Neural progenitor cell (in vitro differentiated cells): ENCODE measurements at regions not wholly inside any gene's neighbourhood (a gene's known extent, or its start where the extent isn't known, plus 50 kb on each side); places are given as distances from the start of the nearest gene placed in this dataset.
"Not testable (repeated sequence)": the region's sequence is repeated elsewhere in the genome, so short reads cannot be mapped to it uniquely, and the experiment has no call there.

Experiments
- DNase-seq: peaks from one replicate; pipeline ENCODE4 v3.0.0-alpha.2; 2016; ENCODE audit warnings: low spot score
- H2AFZ ChIP-seq: fragments of 200-600 bp; sonication (generic); replicated peaks from 2 replicates; pipeline ENCODE4 v1.6.1; 2016; ENCODE audit warnings: antibody characterized with exemption
- H3F3A ChIP-seq: fragments of 200-600 bp; sonication (generic); 2 replicates; pipeline ENCODE4 v1.6.1; 2016; ENCODE audit warnings: antibody characterized with exemption, low read depth
- H3K27ac ChIP-seq: fragments of 200-600 bp; sonication (generic); 2 replicates; pipeline ENCODE4 v1.5.1; 2016; ENCODE audit warnings: mild to moderate bottlenecking
- H3K27me3 ChIP-seq: fragments of 200-600 bp; sonication (generic); 2 replicates; pipeline ENCODE4 v1.6.1; 2016; ENCODE audit warnings: mild to moderate bottlenecking, moderate library complexity
- H3K36me3 ChIP-seq: fragments of 200-600 bp; sonication (generic); 2 replicates; pipeline ENCODE4 v1.5.1; 2016
- H3K4me1 ChIP-seq: fragments of 200-600 bp; sonication (generic); 2 replicates; pipeline ENCODE4 v1.6.1; 2016; ENCODE audit warnings: mixed run types
- H3K4me2 ChIP-seq: fragments of 200-600 bp; sonication (generic); 2 replicates; pipeline ENCODE4 v1.6.1; 2016
- H3K4me3 ChIP-seq: fragments of 200-600 bp; sonication (generic); 2 replicates; pipeline ENCODE4 v1.5.1; 2016
- H3K79me2 ChIP-seq: fragments of 200-600 bp; sonication (generic); 2 replicates; pipeline ENCODE4 v1.6.1; 2016; ENCODE audit warnings: low read depth
- H3K9ac ChIP-seq: fragments of 200-600 bp; sonication (generic); 2 replicates; pipeline ENCODE4 v1.6.1; 2016
- H3K9me3 ChIP-seq: fragments of 200-600 bp; sonication (generic); 2 replicates; pipeline ENCODE4 v1.5.1; 2016; ENCODE audit warnings: low read depth
- H4K20me1 ChIP-seq: fragments of 200-600 bp; sonication (generic); 2 replicates; pipeline ENCODE4 v1.6.1; 2016; ENCODE audit warnings: low read depth
- H3K27ac Mint-ChIP-seq: 3 replicates; pipeline ENCODE4 v1.8.0; 2021; ENCODE audit warnings: mixed read lengths
- H3K27me3 Mint-ChIP-seq: 2 replicates; pipeline ENCODE4 v1.8.0; 2022; ENCODE audit warnings: low read depth, mild to moderate bottlenecking, inconsistent platforms, moderate library complexity, mixed read lengths; ENCODE audit not compliant: insufficient read depth
- H3K36me3 Mint-ChIP-seq: 3 replicates; pipeline ENCODE4 v1.8.0; 2021; ENCODE audit warnings: mixed read lengths
- H3K4me1 Mint-ChIP-seq: 3 replicates; pipeline ENCODE4 v1.8.0; 2021; ENCODE audit warnings: mixed read lengths
- H3K4me3 Mint-ChIP-seq: 3 replicates; pipeline ENCODE4 v1.8.0; 2021; ENCODE audit warnings: mild to moderate bottlenecking, moderate library complexity, mixed read lengths
- H3K9me3 Mint-ChIP-seq: 3 replicates; pipeline ENCODE4 v1.8.0; 2020; ENCODE audit warnings: mixed read lengths
- CTCF ChIP-seq: fragments of 200-600 bp; sonication (generic); IDR thresholded peaks from 2 replicates; pipeline ENCODE4 v1.5.1; 2017; ENCODE audit warnings: antibody characterized with exemption, mild to moderate bottlenecking
- EZH2 ChIP-seq: fragments of 200-600 bp; sonication (generic); IDR thresholded peaks from 2 replicates; pipeline ENCODE4 v1.6.1; 2017; ENCODE audit warnings: antibody characterized with exemption, mild to moderate bottlenecking, moderate library complexity
- EZH2phosphoT487 ChIP-seq: fragments of 200-600 bp; sonication (generic); IDR thresholded peaks from 2 replicates; pipeline ENCODE4 v1.6.1; 2017; ENCODE audit warnings: antibody characterized with exemption

- H3K4me2 ChIP-seq: no peak overlapping the region
- H3K4me3 Mint-ChIP-seq: no peak overlapping the region
- peaks cover 2% of the 10 kb centered on the region for H3K27me3 Mint-ChIP-seq
- no peaks in the 10 kb centered on the region for H3K4me1 Mint-ChIP-seq
- TF ChIP-seq CTCF (no peak), EZH2 (no peak), EZH2phosphoT487 (no peak)
- H3K27ac ChIP-seq: no peak overlapping the region
- no peaks in the 10 kb centered on the region for H3K9me3 ChIP-seq
- no peaks in the 10 kb centered on the region for H3F3A ChIP-seq
- no peak overlapping the region for H3K4me3 ChIP-seq
- no peaks in the 10 kb centered on the region for H3K36me3 ChIP-seq
- no peak for DNase-seq
- H3K27me3 ChIP-seq: no peaks in the 10 kb centered on the region
- no peaks in the 10 kb centered on the region for H3K36me3 Mint-ChIP-seq
- no peaks in the 10 kb centered on the region for H3K79me2 ChIP-seq
- no peak overlapping the region for H3K9ac ChIP-seq
- H3K27ac Mint-ChIP-seq: no peak overlapping the region
- H3K4me1 ChIP-seq: no peaks in the 10 kb centered on the region
- no peak overlapping the region for H2AFZ ChIP-seq
- no peaks in the 10 kb centered on the region for H4K20me1 ChIP-seq
- no peaks in the 10 kb centered on the region for H3K9me3 Mint-ChIP-seq
Observed at GRCh38 chr15:47039225-47039624, 678.1 kb upstream of the SEMA6D start.

- Mint-ChIP-seq H3K27ac (no peak overlapping the region), H3K9me3 (peaks cover 3% of the 10 kb centered on the region), H3K4me1 (no peaks in the 10 kb centered on the region), H3K36me3 (no peaks in the 10 kb centered on the region), H3K27me3 (peaks cover 2% of the 10 kb centered on the region), H3K4me3 (no peak overlapping the region)
- no peak for DNase-seq
- no peak overlapping the region for H3K4me3 ChIP-seq
- H3K27me3 ChIP-seq: no peaks in the 10 kb centered on the region
- no peaks in the 10 kb centered on the region for H3F3A ChIP-seq
- H3K9ac ChIP-seq: no peak overlapping the region
- H3K79me2 ChIP-seq: no peaks in the 10 kb centered on the region
- no peak overlapping the region for H3K4me2 ChIP-seq
- H2AFZ ChIP-seq: peak overlapping the region; percentile 0
- H3K27ac ChIP-seq: no peak overlapping the region
- TF ChIP-seq CTCF (no peak), EZH2phosphoT487 (no peak), EZH2 (no peak)
- H3K4me1 ChIP-seq: no peaks in the 10 kb centered on the region
- H4K20me1 ChIP-seq: no peaks in the 10 kb centered on the region
- H3K36me3 ChIP-seq: no peaks in the 10 kb centered on the region
- no peaks in the 10 kb centered on the region for H3K9me3 ChIP-seq
Observed at GRCh38 chr15:47041301-47041700, 676.0 kb upstream of the SEMA6D start.

DNA sequence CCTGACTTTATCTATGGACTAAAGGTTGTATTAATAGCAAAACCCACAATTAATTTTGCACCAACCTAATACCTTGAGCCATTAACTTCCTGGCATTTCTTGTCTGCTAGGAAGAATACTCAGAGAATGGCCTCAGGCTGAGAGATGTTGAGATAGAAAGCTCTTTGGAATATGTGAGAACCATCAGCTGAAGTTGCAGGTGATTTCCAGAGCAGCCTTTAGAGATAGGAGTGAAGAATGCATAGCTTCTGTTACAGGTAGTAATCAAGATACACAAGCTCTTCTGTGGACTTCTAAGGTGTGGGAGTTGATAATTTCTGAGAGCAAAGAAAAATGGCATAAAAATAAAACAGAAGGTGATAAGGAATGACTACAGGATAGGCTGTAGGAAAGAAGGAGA is 669.3 kb upstream of the SEMA6D start:
- not testable (repeated sequence) for H3K9me3 ChIP-seq, H3K4me3 Mint-ChIP-seq, H3K4me1 ChIP-seq, H3K27ac Mint-ChIP-seq, H3K36me3 Mint-ChIP-seq, H3K27me3 ChIP-seq, H3K36me3 ChIP-seq, DNase-seq, H4K20me1 ChIP-seq, H3K4me2 ChIP-seq, H3K4me3 ChIP-seq, H2AFZ ChIP-seq, H3K9me3 Mint-ChIP-seq, H3K27me3 Mint-ChIP-seq, H3K27ac ChIP-seq, H3F3A ChIP-seq, H3K79me2 ChIP-seq, H3K9ac ChIP-seq, H3K4me1 Mint-ChIP-seq

DNA sequence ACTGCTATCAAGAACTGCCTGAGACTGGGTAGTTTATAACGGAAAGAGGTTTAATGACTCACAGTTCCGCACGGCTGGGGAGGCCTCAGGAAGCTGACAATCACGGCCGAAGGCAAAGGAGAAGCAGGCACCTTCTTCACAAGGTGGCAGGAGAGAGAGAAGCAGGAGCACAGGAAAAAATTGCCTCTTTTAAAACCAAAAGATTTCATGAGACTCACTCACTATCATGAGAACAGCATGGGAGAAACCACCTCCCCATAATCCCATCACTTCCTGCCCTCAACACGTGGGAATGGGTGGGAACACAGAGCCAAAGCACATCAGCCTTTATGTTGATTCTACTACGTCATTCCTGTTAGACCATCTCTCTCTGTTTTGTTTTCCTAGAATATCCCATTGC is 650.9 kb upstream of the SEMA6D start:
- Histone ChIP-seq H3K79me2 (no peaks in the 10 kb centered on the region), H3K9ac (no peak overlapping the region), H3F3A (no peaks in the 10 kb centered on the region), H3K4me1 (no peaks in the 10 kb centered on the region), H3K4me3 (no peak overlapping the region), H3K4me2 (no peak overlapping the region), H3K27me3 (no peaks in the 10 kb centered on the region), H3K9me3 (no peaks in the 10 kb centered on the region), H3K36me3 (no peaks in the 10 kb centered on the region), H4K20me1 (no peaks in the 10 kb centered on the region), H3K27ac (no peak overlapping the region), H2AFZ (no peak overlapping the region)
- no peaks in the 10 kb centered on the region for H3K4me1 Mint-ChIP-seq
- H3K27me3 Mint-ChIP-seq: no peaks in the 10 kb centered on the region
- H3K27ac Mint-ChIP-seq: no peak overlapping the region
- H3K4me3 Mint-ChIP-seq: no peak overlapping the region
- no peak for DNase-seq
- no peak for TF ChIP-seq EZH2
- no peak for TF ChIP-seq EZH2phosphoT487
- no peak for TF ChIP-seq CTCF
- no peaks in the 10 kb centered on the region for H3K36me3 Mint-ChIP-seq
- H3K9me3 Mint-ChIP-seq: no peaks in the 10 kb centered on the region

GRCh38 chr15:47077846-47078245 is 639.5 kb upstream of the SEMA6D start:
- not testable (repeated sequence) for H3K4me3 ChIP-seq, H3K9ac ChIP-seq, H3K9me3 Mint-ChIP-seq, H3K4me3 Mint-ChIP-seq, H2AFZ ChIP-seq, DNase-seq, H4K20me1 ChIP-seq, H3K27ac Mint-ChIP-seq, H3K9me3 ChIP-seq, H3K36me3 Mint-ChIP-seq, H3F3A ChIP-seq, H3K79me2 ChIP-seq, H3K27ac ChIP-seq, H3K4me1 ChIP-seq, H3K27me3 Mint-ChIP-seq, H3K27me3 ChIP-seq, H3K4me2 ChIP-seq, H3K36me3 ChIP-seq, H3K4me1 Mint-ChIP-seq
